Fibroblast of villous mesenchyme (primary cell): ENCODE measurements at regions not wholly inside any gene's neighbourhood (a gene's known extent, or its start where the extent isn't known, plus 50 kb on each side); places are given as distances from the start of the nearest gene placed in this dataset.

ENCODE experiments used
- DNase-seq: peaks from one replicate; pipeline ENCODE4 v3.0.0-alpha.2; 2010; ENCODE audit warnings: low read depth
- H3K4me3 ChIP-seq: 2 replicates; pipeline ENCODE4 v1.5.1; 2011; ENCODE audit warnings: low read depth, mild to moderate bottlenecking, low read length
- CTCF ChIP-seq: IDR thresholded peaks from 2 replicates; pipeline ENCODE4 v1.5.1; 2012; ENCODE audit warnings: low read depth, mild to moderate bottlenecking, low read length; ENCODE audit not compliant: insufficient read depth

GRCh38 chr10:2958659-2959058 lies 108.7 kb upstream of the PFKP start:
- no peak overlapping the region for H3K4me3 ChIP-seq
- no peak for DNase-seq
- no peak for TF ChIP-seq CTCF

GRCh38 chr10:2957785-2958184 lies 109.6 kb upstream of the PFKP start:
- TF ChIP-seq CTCF = no peak
- DNase-seq = no peak
- no peak overlapping the region for H3K4me3 ChIP-seq

GRCh38 chr10:2955064-2955463 lies 112.3 kb upstream of the PFKP start:
- H3K4me3 ChIP-seq = no peak overlapping the region
- no peak for TF ChIP-seq CTCF
- no peak for DNase-seq

- no peak for DNase-seq
- no peak overlapping the region for H3K4me3 ChIP-seq
- TF ChIP-seq CTCF = no peak
These were observed 113.9 kb upstream of the PFKP start for GRCh38 chr10:2953495-2953894.

GRCh38 chr10:2951235-2951835 lies 116.0 kb upstream of the PFKP start:
- no peak for DNase-seq
- no peak overlapping the region for H3K4me3 ChIP-seq
- TF ChIP-seq CTCF = no peak

GRCh38 chr10:2950546-2950945 lies 116.8 kb upstream of the PFKP start:
- TF ChIP-seq CTCF = no peak
- no peak for DNase-seq
- no peak overlapping the region for H3K4me3 ChIP-seq

GRCh38 chr10:2949948-2950354 lies 117.4 kb upstream of the PFKP start:
- no peak for DNase-seq
- no peak for TF ChIP-seq CTCF
- H3K4me3 ChIP-seq = no peak overlapping the region
